H1 (cell line): ENCODE measurements at regions not wholly inside any gene's neighbourhood (a gene's known extent, or its start where the extent isn't known, plus 50 kb on each side); places are given as distances from the start of the nearest gene placed in this dataset.

ENCODE experiments used
- CTCF ChIA-PET: fragments of 300-600 bp; sonication (Branson Sonifier 250); formaldehyde crosslinking; loops from one replicate; lab custom pipeline; 2021; ENCODE audit not compliant: partially characterized antibody; lab: Charles Lee
- POLR2A ChIA-PET: fragments of 300-600 bp; sonication (Branson Sonifier 250); formaldehyde crosslinking; loops from one replicate; lab custom pipeline; 2021; ENCODE audit warnings: inconsistent platforms; ENCODE audit not compliant: partially characterized antibody; lab: Charles Lee
- DNase-seq, 2 experiments: peaks; one replicate each; pipeline versions ENCODE4 v3.0.0 to v3.0.0-alpha.2; 2010 to 2022; ENCODE audit warnings: low spot score in 2 of 2, low read depth in 1 of 2, mixed read lengths in 1 of 2
- FAIRE-seq: peaks from 2 replicates; lab custom pipeline; 2011; peaks lifted over from hg19 to GRCh38; lab: Jason Lieb, UNC
- H2AFZ ChIP-seq: 2 replicates; pipeline ENCODE4 v1.8.1; 2012; ENCODE audit warnings: low read length, inconsistent platforms
- H2AK5ac ChIP-seq: 2 replicates; pipeline ENCODE4 v1.6.1; 2013; ENCODE audit warnings: low read depth, low read length
- H2BK120ac ChIP-seq: replicated peaks from 2 replicates; pipeline ENCODE3; 2013; ENCODE audit warnings: low read depth, low read length, inconsistent platforms
- H2BK12ac ChIP-seq: 2 replicates; pipeline ENCODE4 v1.6.1; 2013; ENCODE audit warnings: low read depth, low read length
- H2BK15ac ChIP-seq: 2 replicates; pipeline ENCODE4 v1.6.1; 2013; ENCODE audit warnings: low read length
- H2BK20ac ChIP-seq: 2 replicates; pipeline ENCODE4 v1.6.1; 2013; ENCODE audit warnings: low read length
- H2BK5ac ChIP-seq: 2 replicates; pipeline ENCODE4 v1.6.1; 2013; ENCODE audit warnings: low read depth, low read length
- H3K14ac ChIP-seq: 2 replicates; pipeline ENCODE4 v1.6.1; 2013; ENCODE audit warnings: inconsistent platforms; ENCODE audit not compliant: insufficient read length
- H3K18ac ChIP-seq: 2 replicates; pipeline ENCODE4 v1.6.1; 2013; ENCODE audit warnings: low read length; ENCODE audit errors: extremely low read depth
- H3K23ac ChIP-seq: 2 replicates; pipeline ENCODE4 v1.6.1; 2013; ENCODE audit warnings: inconsistent platforms; ENCODE audit not compliant: insufficient read length
- H3K23me2 ChIP-seq: 2 replicates; pipeline ENCODE4 v1.6.1; 2013; ENCODE audit warnings: low read depth, low read length
- H3K27ac ChIP-seq: 2 replicates; pipeline ENCODE4 v1.6.1; 2011; ENCODE audit warnings: low read depth, low read length, inconsistent platforms
- H3K27me3 ChIP-seq, 4 experiments: replicated peaks in 1 of 4; 1 replicate in 1 of 4; 2 replicates in 3 of 4; pipeline versions ENCODE4 v1.6.1 to v1.8.1; 2011 to 2013; ENCODE audit warnings: low read length in 3 of 4, mild to moderate bottlenecking in 3 of 4, inconsistent platforms in 2 of 4, mixed read lengths in 2 of 4, moderate library complexity in 1 of 4; ENCODE audit not compliant: control insufficient read depth in 3 of 4, insufficient read depth in 3 of 4; ENCODE audit errors: extremely low read depth in 1 of 4
- H3K36me3 ChIP-seq, 4 experiments: 2 replicates each; pipeline versions ENCODE4 v1.6.1 to v1.8.1; 2011 to 2013; ENCODE audit warnings: mild to moderate bottlenecking in 4 of 4, low read length in 3 of 4, moderate library complexity in 2 of 4, control low read depth in 1 of 4, inconsistent platforms in 1 of 4; ENCODE audit not compliant: insufficient read depth in 4 of 4, control insufficient read depth in 2 of 4
- H3K4ac ChIP-seq: replicated peaks from 2 replicates; pipeline ENCODE3; 2013; ENCODE audit warnings: low read length, low read depth, mixed read lengths, inconsistent platforms; ENCODE audit not compliant: insufficient read length
- H3K4me1 ChIP-seq, 4 experiments: replicated peaks in 1 of 4; 1 replicate in 1 of 4; 2 replicates in 3 of 4; pipeline versions ENCODE4 v1.6.1 to v1.8.1; 2011 to 2013; ENCODE audit warnings: low read length in 3 of 4, inconsistent platforms in 2 of 4, mixed read lengths in 1 of 4; ENCODE audit not compliant: insufficient read depth in 4 of 4, control insufficient read depth in 3 of 4
- H3K4me2 ChIP-seq, 2 experiments: 2 replicates each; pipeline versions ENCODE4 v1.6.1 to v1.8.1; 2011 to 2013; ENCODE audit warnings: low read depth in 2 of 2, low read length in 2 of 2, control low read depth in 1 of 2, inconsistent platforms in 1 of 2, mild to moderate bottlenecking in 1 of 2; ENCODE audit not compliant: insufficient read depth in 1 of 2
- H3K4me3 ChIP-seq, 4 experiments: fragments of 200-600, 300-600 bp in 1 of 4; sonication (generic), shearing (Covaris generic), sonication (Bioruptor Twin) in 1 of 4; 2 replicates each; pipeline versions ENCODE4 v1.5.1 to v1.8.1; 2011 to 2016; ENCODE audit warnings: low read length in 4 of 4, low read depth in 3 of 4, control low read depth in 2 of 4, inconsistent platforms in 2 of 4, mild to moderate bottlenecking in 2 of 4, mixed read lengths in 1 of 4, moderate library complexity in 1 of 4; ENCODE audit not compliant: insufficient read depth in 2 of 4; ENCODE audit errors: extremely low read depth in 1 of 4
- H3K56ac ChIP-seq: replicated peaks from 2 replicates; pipeline ENCODE3; 2013; ENCODE audit warnings: low read depth, mild to moderate bottlenecking, mixed read lengths, low read length, inconsistent platforms; ENCODE audit not compliant: insufficient read length
- H3K79me1 ChIP-seq: 2 replicates; pipeline ENCODE4 v1.6.1; 2013; ENCODE audit warnings: low read depth, low read length, control low read depth
- H3K79me2 ChIP-seq, 2 experiments: 2 replicates each; pipeline versions ENCODE4 v1.6.1 to v1.8.1; 2012 to 2013; ENCODE audit warnings: low read length in 2 of 2, mild to moderate bottlenecking in 2 of 2, inconsistent platforms in 1 of 2; ENCODE audit not compliant: insufficient read depth in 2 of 2, control insufficient read depth in 1 of 2
- H3K9ac ChIP-seq, 4 experiments: replicated peaks in 1 of 4; 1 replicate in 1 of 4; 2 replicates in 3 of 4; pipeline versions ENCODE4 v1.6.1 to v1.8.1; 2011 to 2013; ENCODE audit warnings: low read depth in 3 of 4, low read length in 3 of 4, control low read depth in 2 of 4, mild to moderate bottlenecking in 2 of 4, moderate library complexity in 2 of 4, inconsistent platforms in 1 of 4; ENCODE audit errors: extremely low read depth in 1 of 4
- H3K9me3 ChIP-seq, 2 experiments: 2 replicates each; pipeline versions ENCODE4 v1.6.1 to v1.8.1; 2012 to 2013; ENCODE audit warnings: mild to moderate bottlenecking in 2 of 2, moderate library complexity in 2 of 2, control low read depth in 1 of 2, inconsistent platforms in 1 of 2, low read depth in 1 of 2, low read length in 1 of 2, mixed read lengths in 1 of 2; ENCODE audit not compliant: insufficient read depth in 2 of 2
- H4K20me1 ChIP-seq, 2 experiments: replicated peaks in 1 of 2; 2 replicates each; pipeline versions ENCODE3 to v1.8.1; 2011 to 2013; ENCODE audit warnings: inconsistent platforms in 2 of 2, low read length in 2 of 2, mild to moderate bottlenecking in 1 of 2; ENCODE audit not compliant: insufficient read depth in 2 of 2, control insufficient read depth in 1 of 2
- H4K5ac ChIP-seq: 2 replicates; pipeline ENCODE4 v1.6.1; 2013; ENCODE audit warnings: low read length, low read depth, mixed read lengths, inconsistent platforms; ENCODE audit not compliant: insufficient read length
- H4K8ac ChIP-seq: 2 replicates; pipeline ENCODE4 v1.8.0; 2013; ENCODE audit warnings: mild to moderate bottlenecking, moderate library complexity, low read length, inconsistent platforms; ENCODE audit not compliant: insufficient read depth; ENCODE audit errors: extremely low read depth
- H4K91ac ChIP-seq: replicated peaks from 2 replicates; pipeline ENCODE3; 2013; ENCODE audit warnings: low read length, mixed read lengths, inconsistent platforms; ENCODE audit not compliant: insufficient read length
- BCL11A ChIP-seq, 2 experiments: IDR thresholded peaks; one replicate each; pipeline ENCODE4 v1.6.1; 2011; ENCODE audit warnings: low read depth in 2 of 2, low read length in 2 of 2, mild to moderate bottlenecking in 2 of 2
- BRCA1 ChIP-seq: IDR thresholded peaks from 2 replicates; pipeline ENCODE4 v1.6.1; 2012; ENCODE audit warnings: low read depth, low read length, improper control_type of control experiment

DNA sequence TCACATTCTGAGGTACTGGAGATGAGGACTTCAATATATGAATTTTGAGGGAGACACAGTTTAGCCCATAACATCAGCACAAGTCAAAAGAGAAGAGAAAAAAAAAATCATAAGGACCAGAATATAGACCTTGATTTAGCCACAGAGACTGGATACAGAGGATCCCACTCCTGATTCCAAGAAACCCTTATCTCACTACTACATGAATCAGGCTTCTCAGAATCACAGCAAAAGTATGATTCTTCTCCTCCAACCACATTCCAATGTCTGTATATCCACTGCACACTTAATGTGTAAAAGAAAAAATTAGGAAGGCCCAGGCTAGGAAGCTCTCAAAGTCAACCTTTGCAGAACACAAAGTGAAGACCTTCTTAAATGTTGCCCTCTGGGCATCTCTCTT, 610.9 kb downstream of the DTWD2 start:
- TF ChIP-seq BRCA1 (no peak), BCL11A (IDR thresholded peaks at IDR 0.05; ENCODE audit: low read depth in 2 of 2, low read length in 2 of 2) (no peak)
- H3K4me2 ChIP-seq = no peak overlapping the region

More for the DNA sequence above, 610.9 kb downstream of the DTWD2 start:
- no peak overlapping the region for H4K8ac ChIP-seq
- no peak overlapping the region for H2BK15ac ChIP-seq
- H3K4me1 ChIP-seq = peaks cover 0 to 5% (median 2%) of the 10 kb centered on the region in 4 experiments; a peak in 3 of 7 replicates
- no peak overlapping the region for H4K91ac ChIP-seq
- no peaks in the 10 kb centered on the region for H3K36me3 ChIP-seq
- ChIA-PET CTCF (interaction anchor here (0.7 kb wide), 1 partner anchor 1292 kb away, joined by 4 read pairs; no protein-coding TSS in a partner anchor), POLR2A (no interaction called here)
- no peak overlapping the region for H3K4ac ChIP-seq
- no peak for DNase-seq
- no peak overlapping the region for H3K18ac ChIP-seq
- H3K56ac ChIP-seq = no peak overlapping the region
- H2AK5ac ChIP-seq = no peak overlapping the region
- H3K27ac ChIP-seq = no peak overlapping the region
- FAIRE-seq = no peak
- H2AFZ ChIP-seq = no peak overlapping the region
- H3K9me3 ChIP-seq = peaks cover 0 to 2% of the 10 kb centered on the region in 2 experiments; a peak in 1 of 4 replicates
- no peak overlapping the region for H2BK12ac ChIP-seq
- H2BK20ac ChIP-seq = no peak overlapping the region
- no peak overlapping the region for H4K5ac ChIP-seq
- H2BK120ac ChIP-seq = no peak overlapping the region
- H3K14ac ChIP-seq = no peak overlapping the region
- H3K79me1 ChIP-seq = no peaks in the 10 kb centered on the region
- H4K20me1 ChIP-seq = no peaks in the 10 kb centered on the region
- H3K23ac ChIP-seq = no peak overlapping the region
- H3K9ac ChIP-seq = no peak overlapping the region
- no peaks in the 10 kb centered on the region for H3K79me2 ChIP-seq
- no peak overlapping the region for H3K4me3 ChIP-seq
- no peak overlapping the region for H2BK5ac ChIP-seq
- peaks cover 0 to 1% (median 0%) of the 10 kb centered on the region in 4 experiments; a peak in 1 of 7 replicates for H3K27me3 ChIP-seq
- H3K23me2 ChIP-seq = no peaks in the 10 kb centered on the region
